ENCODE measurements at regions not wholly inside any gene's neighbourhood (a gene's known extent, or its start where the extent isn't known, plus 50 kb on each side); places are given as distances from the start of the nearest gene placed in this dataset.
"Not testable (repeated sequence)": the region's sequence is repeated elsewhere in the genome, so short reads cannot be mapped to it uniquely, and the experiment has no call there.

DNA sequence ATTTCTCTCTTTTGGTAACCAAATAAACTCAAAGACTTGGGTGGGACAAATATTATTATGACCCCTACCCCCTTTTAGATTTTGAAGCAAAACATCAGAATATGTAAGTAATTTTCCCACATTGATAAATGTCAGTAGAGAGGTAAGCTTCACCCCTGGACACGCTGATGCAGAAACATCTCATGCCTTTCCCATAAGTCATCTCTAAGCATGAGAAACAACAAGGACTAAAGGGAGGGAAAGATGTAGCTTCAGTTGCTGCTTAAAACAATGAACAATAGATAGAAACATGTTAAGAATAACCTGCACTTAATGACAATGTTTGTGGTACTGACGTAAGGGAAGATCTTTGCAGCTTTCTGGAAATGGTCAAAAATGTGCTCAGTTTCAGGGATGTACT is 56.3 kb upstream of the SLC8A3 start:
- WGBS, 2 experiments, result 91 to 93% methylated on average over 1 to 2 of the region's 2 CpGs
- H3K27me3 ChIP-seq (ENCODE audit: control insufficient read depth, insufficient read depth, low read length, poor library complexity, severe bottlenecking), result no peaks in the 10 kb centered on the region
- no peaks in the 10 kb centered on the region for H3K36me3 ChIP-seq (ENCODE audit: control insufficient read depth, insufficient read depth, low read length)
- H3K27ac ChIP-seq (ENCODE audit: insufficient read depth, low read depth, low read length, poor library complexity, severe bottlenecking), result no peak overlapping the region
- H3K9me3 ChIP-seq (ENCODE audit: control insufficient read depth, low read length), result no peaks in the 10 kb centered on the region
- H3K4me3 ChIP-seq (ENCODE audit: insufficient read depth, low read depth, low read length), result no peak overlapping the region
- H3K4me1 ChIP-seq (ENCODE audit: control insufficient read depth, insufficient read depth, low read length), result no peaks in the 10 kb centered on the region

DNA sequence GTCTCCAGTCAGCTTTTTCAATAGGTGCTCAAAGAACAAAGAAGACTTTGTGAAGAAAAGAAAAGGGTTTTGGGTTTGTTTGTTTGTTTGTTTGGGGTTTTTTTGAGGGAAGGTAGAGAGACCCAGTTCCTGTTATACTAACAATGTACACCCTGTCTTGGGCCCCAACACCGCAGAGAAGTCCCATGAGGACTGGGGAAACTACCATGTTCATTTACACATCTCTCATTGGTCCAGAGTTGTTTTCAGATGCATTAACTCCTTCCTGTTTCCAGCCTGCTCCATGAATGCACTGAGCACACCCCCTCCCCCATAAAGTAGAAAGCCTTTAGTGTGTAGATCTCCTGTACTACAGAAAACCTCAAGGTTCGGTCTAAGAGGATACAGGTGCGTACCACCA is 51.1 kb upstream of the SLC8A3 start:
- Histone ChIP-seq H3K27ac (ENCODE audit: insufficient read depth, low read depth, low read length, poor library complexity, severe bottlenecking) (no peak overlapping the region), H3K4me1 (ENCODE audit: control insufficient read depth, insufficient read depth, low read length) (peaks cover 20% of the 10 kb centered on the region), H3K9me3 (ENCODE audit: control insufficient read depth, low read length) (no peaks in the 10 kb centered on the region), H3K27me3 (ENCODE audit: control insufficient read depth, insufficient read depth, low read length, poor library complexity, severe bottlenecking) (no peaks in the 10 kb centered on the region), H3K4me3 (ENCODE audit: insufficient read depth, low read depth, low read length) (no peak overlapping the region), H3K36me3 (ENCODE audit: control insufficient read depth, insufficient read depth, low read length) (no peaks in the 10 kb centered on the region)
- WGBS, 2 experiments, result 38 to 41% methylated on average over 3 of the region's 3 CpGs

GRCh38 chr14:70238635-70239034 is 49.9 kb upstream of the SLC8A3 start:
- not testable (repeated sequence) for H3K4me3 ChIP-seq (ENCODE audit: insufficient read depth, low read depth, low read length); H3K27ac ChIP-seq (ENCODE audit: insufficient read depth, low read depth, low read length, poor library complexity, severe bottlenecking); H3K27me3 ChIP-seq (ENCODE audit: control insufficient read depth, insufficient read depth, low read length, poor library complexity, severe bottlenecking); H3K9me3 ChIP-seq (ENCODE audit: control insufficient read depth, low read length); H3K36me3 ChIP-seq (ENCODE audit: control insufficient read depth, insufficient read depth, low read length)
- H3K4me1 ChIP-seq (ENCODE audit: control insufficient read depth, insufficient read depth, low read length), result peaks cover 20% of the 10 kb centered on the region
- WGBS, 2 experiments, result 90 to 94% methylated on average over 1 of the region's 1 CpG

Data from ectodermal cell (in vitro differentiated cells).